ENCODE measurements at regions not wholly inside any gene's neighbourhood (a gene's known extent, or its start where the extent isn't known, plus 50 kb on each side); places are given as distances from the start of the nearest gene placed in this dataset.

- no peak for DNase-seq
Measured at GRCh38 chr10:88083597-88083989, 220.2 kb downstream of the PTEN start.

- no peak for DNase-seq
Measured at GRCh38 chr10:88086187-88086960, 222.9 kb downstream of the PTEN start.

- DNase-seq: no peak
Measured at GRCh38 chr10:88088441-88089340, 225.3 kb downstream of the PTEN start.

GRCh38 chr10:88089498-88089897 is 226.1 kb downstream of the PTEN start:
- DNase-seq: no peak

GRCh38 chr10:88090568-88091214 is 227.3 kb downstream of the PTEN start:
- DNase-seq: no peak

- DNase-seq: peak; percentile 78
Measured at GRCh38 chr10:88091490-88092061, 228.2 kb downstream of the PTEN start.

- no peak for DNase-seq
Measured at GRCh38 chr10:88092265-88092664, 228.8 kb downstream of the PTEN start.

- no peak for DNase-seq
Measured at GRCh38 chr10:88092973-88093372, 229.5 kb downstream of the PTEN start.

GRCh38 chr10:88094795-88095194 is 231.4 kb downstream of the PTEN start:
- no peak for DNase-seq

- no peak for DNase-seq
Measured at GRCh38 chr10:88095223-88095721, 231.8 kb downstream of the PTEN start.

GRCh38 chr10:88095778-88096431 is 232.5 kb downstream of the PTEN start:
- no peak for DNase-seq

- no peak for DNase-seq
Measured at GRCh38 chr10:88097092-88097516, 233.7 kb downstream of the PTEN start.

- DNase-seq: no peak
Measured at GRCh38 chr10:88097536-88097935, 234.1 kb downstream of the PTEN start.

- DNase-seq: no peak
Measured at GRCh38 chr10:88100281-88100680, 236.9 kb downstream of the PTEN start.

GRCh38 chr10:88101666-88102065 is 238.2 kb downstream of the PTEN start:
- DNase-seq: no peak

- DNase-seq: no peak
Measured at GRCh38 chr10:88103576-88103975, 240.2 kb downstream of the PTEN start.

- DNase-seq: no peak
Measured at GRCh38 chr10:88104223-88104622, 240.8 kb downstream of the PTEN start.

GRCh38 chr10:88106366-88106765 is 242.9 kb downstream of the PTEN start:
- no peak for DNase-seq

- DNase-seq: no peak
Measured at GRCh38 chr10:88107296-88108097, 244.1 kb downstream of the PTEN start.

- DNase-seq: no peak
Measured at GRCh38 chr10:88108115-88108610, 244.7 kb downstream of the PTEN start.

GRCh38 chr10:88110355-88110754 is 246.9 kb downstream of the PTEN start:
- no peak for DNase-seq
